Fibroblast of villous mesenchyme (primary cell): ENCODE measurements at regions not wholly inside any gene's neighbourhood (a gene's known extent, or its start where the extent isn't known, plus 50 kb on each side); places are given as distances from the start of the nearest gene placed in this dataset.

Experiments
- DNase-seq: peaks from one replicate; pipeline ENCODE4 v3.0.0-alpha.2; 2010; ENCODE audit warnings: low read depth
- H3K4me3 ChIP-seq: 2 replicates; pipeline ENCODE4 v1.5.1; 2011; ENCODE audit warnings: low read depth, mild to moderate bottlenecking, low read length
- TF ChIP-seq, protein P1 (sequence below): IDR thresholded peaks from 2 replicates; pipeline ENCODE4 v1.5.1; 2012; ENCODE audit warnings: low read depth, mild to moderate bottlenecking, low read length; ENCODE audit not compliant: insufficient read depth

DNA sequence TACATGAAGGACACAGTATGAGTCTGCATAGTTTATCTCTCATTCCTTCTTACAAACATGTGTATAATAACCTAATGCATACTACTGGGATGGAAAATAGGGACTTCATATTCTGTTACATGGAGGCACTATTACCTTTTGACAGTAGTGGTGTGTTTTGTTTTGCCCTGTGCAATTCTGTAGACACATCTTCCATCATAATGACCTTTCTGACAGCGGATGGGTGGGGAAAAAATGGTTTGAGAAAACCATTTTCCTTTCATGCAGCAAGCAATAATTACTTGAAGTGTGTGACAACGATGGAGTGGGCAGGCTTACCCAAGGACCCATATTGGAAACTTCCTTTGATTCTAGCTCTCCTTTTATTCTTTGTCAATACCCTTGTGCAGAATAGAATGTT is 153.6 kb upstream of the ONECUT1 start:
- no peak for DNase-seq
- TF ChIP-seq, protein P1, sequence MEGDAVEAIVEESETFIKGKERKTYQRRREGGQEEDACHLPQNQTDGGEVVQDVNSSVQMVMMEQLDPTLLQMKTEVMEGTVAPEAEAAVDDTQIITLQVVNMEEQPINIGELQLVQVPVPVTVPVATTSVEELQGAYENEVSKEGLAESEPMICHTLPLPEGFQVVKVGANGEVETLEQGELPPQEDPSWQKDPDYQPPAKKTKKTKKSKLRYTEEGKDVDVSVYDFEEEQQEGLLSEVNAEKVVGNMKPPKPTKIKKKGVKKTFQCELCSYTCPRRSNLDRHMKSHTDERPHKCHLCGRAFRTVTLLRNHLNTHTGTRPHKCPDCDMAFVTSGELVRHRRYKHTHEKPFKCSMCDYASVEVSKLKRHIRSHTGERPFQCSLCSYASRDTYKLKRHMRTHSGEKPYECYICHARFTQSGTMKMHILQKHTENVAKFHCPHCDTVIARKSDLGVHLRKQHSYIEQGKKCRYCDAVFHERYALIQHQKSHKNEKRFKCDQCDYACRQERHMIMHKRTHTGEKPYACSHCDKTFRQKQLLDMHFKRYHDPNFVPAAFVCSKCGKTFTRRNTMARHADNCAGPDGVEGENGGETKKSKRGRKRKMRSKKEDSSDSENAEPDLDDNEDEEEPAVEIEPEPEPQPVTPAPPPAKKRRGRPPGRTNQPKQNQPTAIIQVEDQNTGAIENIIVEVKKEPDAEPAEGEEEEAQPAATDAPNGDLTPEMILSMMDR = no peak
- no peak overlapping the region for H3K4me3 ChIP-seq

DNA sequence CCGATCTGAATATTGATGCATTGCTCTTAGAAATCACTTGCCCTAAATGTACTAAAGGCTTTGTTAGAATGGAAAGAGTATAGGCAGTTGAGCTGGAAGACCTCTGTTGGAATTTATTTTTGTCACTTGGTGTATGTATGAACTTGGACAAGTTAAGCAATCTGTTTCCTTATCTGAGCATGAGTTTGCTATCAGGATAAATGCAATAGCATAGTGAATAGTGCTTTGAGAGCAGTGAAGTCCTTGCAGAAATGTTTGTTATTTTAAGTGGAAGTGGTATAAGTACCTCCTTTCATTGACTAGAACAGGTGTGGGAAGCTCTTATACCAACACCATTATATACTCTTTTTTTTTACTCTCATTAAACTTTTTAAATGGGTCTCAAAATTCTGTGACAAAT is 146.4 kb upstream of the ONECUT1 start:
- TF ChIP-seq, protein P1 = no peak
- DNase-seq = no peak
- no peak overlapping the region for H3K4me3 ChIP-seq

GRCh38 chr15:52925130-52925529 is 135.0 kb upstream of the ONECUT1 start:
- DNase-seq = no peak
- TF ChIP-seq, protein P1 = no peak
- no peak overlapping the region for H3K4me3 ChIP-seq

GRCh38 chr15:52924630-52925029 is 134.5 kb upstream of the ONECUT1 start:
- DNase-seq = no peak
- H3K4me3 ChIP-seq = no peak overlapping the region
- TF ChIP-seq, protein P1 = no peak

DNA sequence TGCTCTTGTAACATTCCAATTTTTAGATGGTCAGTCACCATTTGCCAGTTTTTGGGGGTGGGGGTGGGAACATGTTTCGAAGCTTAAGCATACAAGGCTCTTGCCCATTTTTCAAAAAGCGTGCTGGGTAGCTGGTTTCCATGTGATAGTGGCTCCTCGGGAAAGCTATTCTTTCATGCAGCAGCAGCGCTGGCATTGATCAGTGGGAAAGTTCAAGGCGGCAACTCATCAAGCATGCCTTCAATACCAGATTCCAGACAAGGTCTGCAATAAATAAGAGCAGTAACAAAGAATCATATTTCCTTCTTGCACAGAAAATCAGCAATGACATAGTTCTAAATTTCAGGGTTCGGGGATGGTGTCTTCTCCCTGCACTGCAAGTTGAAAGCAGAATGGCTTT is 133.5 kb upstream of the ONECUT1 start:
- TF ChIP-seq, protein P1 = no peak
- H3K4me3 ChIP-seq = no peak overlapping the region
- DNase-seq = no peak

- no peak overlapping the region for H3K4me3 ChIP-seq
- TF ChIP-seq, protein P1 = no peak
- DNase-seq = no peak
Measured at GRCh38 chr15:52922871-52923270, 132.7 kb upstream of the ONECUT1 start.

DNA sequence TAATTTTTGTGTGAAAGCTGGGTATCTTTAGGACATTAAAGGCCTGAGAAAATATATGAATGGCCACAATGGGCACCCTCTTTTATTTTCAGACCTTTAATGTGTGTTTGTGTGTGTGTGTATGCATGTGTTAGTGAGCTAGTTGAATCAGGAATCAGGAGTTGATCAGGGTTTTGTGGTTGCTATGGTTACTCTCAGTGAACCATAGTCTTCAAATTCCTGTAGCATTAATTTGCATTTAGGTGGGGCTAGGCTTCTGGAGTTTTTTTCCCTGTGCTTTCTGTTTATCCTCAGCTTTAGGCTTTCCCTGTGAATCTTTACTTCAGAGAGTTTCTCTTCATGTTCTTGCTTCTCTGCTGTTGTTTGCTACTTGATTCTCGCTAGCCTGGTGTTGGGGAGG is 122.0 kb upstream of the ONECUT1 start:
- TF ChIP-seq, protein P1 = no peak
- H3K4me3 ChIP-seq = no peak overlapping the region
- DNase-seq = no peak
